Vagina (tissue), 2 donors: ENCODE measurements at regions not wholly inside any gene's neighbourhood (a gene's known extent, or its start where the extent isn't known, plus 50 kb on each side); places are given as distances from the start of the nearest gene placed in this dataset.
"Not testable (repeated sequence)": the region's sequence is repeated elsewhere in the genome, so short reads cannot be mapped to it uniquely, and the experiment has no call there.

Experiments used
- DNase-seq, 2 donors: peaks; one replicate each; pipeline ENCODE4 v3.0.0-alpha.2; 2017; ENCODE audit errors: extremely low spot score in 2 of 2
- H3K27ac ChIP-seq: fragments of 200-600 bp; sonication (generic); one replicate; pipeline ENCODE4 v1.5.1; 2019
- H3K27me3 ChIP-seq: fragments of 200-600 bp; sonication (generic); one replicate; pipeline ENCODE4 v1.5.1; 2019
- H3K36me3 ChIP-seq, 2 donors: fragments of 200-600 bp; sonication (generic); one replicate each; pipeline ENCODE4 v1.5.1; 2017 to 2019
- H3K4me1 ChIP-seq: fragments of 200-600 bp; sonication (generic); one replicate; pipeline ENCODE4 v1.5.1; 2019
- H3K4me3 ChIP-seq, 2 donors: fragments of 200-600 bp; sonication (generic); 1 replicate in 1 of 2; 2 replicates in 1 of 2; pipeline ENCODE4 v1.5.1; 2016 to 2019
- H3K9me3 ChIP-seq: fragments of 200-600 bp; sonication (generic); one replicate; pipeline ENCODE4 v1.5.1; 2019
- CTCF ChIP-seq, 3 experiments: fragments of 450-650 bp in 2 of 3; fragments of 200-600 bp in 1 of 3; sonication (generic) in 1 of 3; IDR thresholded peaks; one replicate each; pipeline ENCODE4 v1.5.1; 2017 to 2019; ENCODE audit warnings: antibody characterized with exemption in 3 of 3, mild to moderate bottlenecking in 2 of 3, moderate library complexity in 2 of 3
- POLR2A ChIP-seq, 2 donors: fragments of 450-650 bp; IDR thresholded peaks; one replicate each; pipeline ENCODE4 v1.6.1; 2017; ENCODE audit warnings: antibody characterized with exemption in 2 of 2, mild to moderate bottlenecking in 2 of 2, moderate library complexity in 2 of 2
- POLR2AphosphoS5 ChIP-seq, 2 donors: sonication (generic); formaldehyde crosslinking; IDR thresholded peaks; one replicate each; pipeline ENCODE4 v1.9.0; 2017; ENCODE audit warnings: antibody characterized with exemption in 2 of 2, mild to moderate bottlenecking in 2 of 2, low read depth in 1 of 2; ENCODE audit not compliant: insufficient read depth in 1 of 2
- intact Hi-C: fragments of 100-400 bp; cut with DNase I; formaldehyde crosslinking; loops from one replicate; pipeline ENCODE4 v1.15.1; 2023

GRCh38 chr5:125487231-125487630 lies 740.8 kb upstream of the ZNF608 start:
- TF ChIP-seq POLR2AphosphoS5 (IDR thresholded peaks at IDR 0.05; ENCODE audit: insufficient read depth in 1 of 2, low read depth in 1 of 2) (no peak), CTCF (IDR thresholded peaks at IDR 0.05) (no peak)

GRCh38 chr5:125487652-125488051 lies 741.2 kb upstream of the ZNF608 start:
- not testable (repeated sequence) for H3K4me3 ChIP-seq, H3K27ac ChIP-seq, H3K36me3 ChIP-seq, DNase-seq, H3K9me3 ChIP-seq, H3K27me3 ChIP-seq
- peaks cover 29% of the 10 kb centered on the region for H3K4me1 ChIP-seq
- intact Hi-C loops: loop anchor here (5.0 kb wide), 2 partner anchors 95 to 970 kb away; no protein-coding TSS in a partner anchor

More at GRCh38 chr5:125487231-125487630, 740.8 kb upstream of the ZNF608 start:
- Histone ChIP-seq H3K36me3 (no peaks in the 10 kb centered on the region), H3K9me3 (no peaks in the 10 kb centered on the region), H3K4me1 (peaks cover 29% of the 10 kb centered on the region), H3K4me3 (no peak overlapping the region), H3K27ac (no peak overlapping the region), H3K27me3 (no peaks in the 10 kb centered on the region)
- intact Hi-C loops: loop anchor here (5.0 kb wide), 2 partner anchors 95 to 970 kb away; no protein-coding TSS in a partner anchor
- no peak for DNase-seq

- Histone ChIP-seq H3K27me3 (no peaks in the 10 kb centered on the region), H3K27ac (no peak overlapping the region), H3K36me3 (no peaks in the 10 kb centered on the region), H3K9me3 (no peaks in the 10 kb centered on the region), H3K4me3 (no peak overlapping the region), H3K4me1 (peaks cover 20% of the 10 kb centered on the region)
- no peak for TF ChIP-seq POLR2A (IDR thresholded peaks at IDR 0.05)
- TF ChIP-seq POLR2AphosphoS5 (IDR thresholded peaks at IDR 0.05; ENCODE audit: insufficient read depth in 1 of 2, low read depth in 1 of 2): no peak
- TF ChIP-seq CTCF (IDR thresholded peaks at IDR 0.05): no peak
- intact Hi-C loops: loop anchor here (5.0 kb wide), 2 partner anchors 93 to 972 kb away; no protein-coding TSS in a partner anchor
- DNase-seq: no peak
These were observed 742.7 kb upstream of the ZNF608 start for GRCh38 chr5:125489146-125489545.

- intact Hi-C loops: no loop called here
- H3K4me1 ChIP-seq: no peaks in the 10 kb centered on the region
- no peaks in the 10 kb centered on the region for H3K9me3 ChIP-seq
- TF ChIP-seq CTCF (IDR thresholded peaks at IDR 0.05) (no peak), POLR2A (IDR thresholded peaks at IDR 0.05) (no peak), POLR2AphosphoS5 (IDR thresholded peaks at IDR 0.05; ENCODE audit: insufficient read depth in 1 of 2, low read depth in 1 of 2) (no peak)
- DNase-seq: no peak
- H3K36me3 ChIP-seq: no peaks in the 10 kb centered on the region
- no peak overlapping the region for H3K4me3 ChIP-seq
- no peaks in the 10 kb centered on the region for H3K27me3 ChIP-seq
- H3K27ac ChIP-seq: no peak overlapping the region
These were observed 745.6 kb upstream of the ZNF608 start for GRCh38 chr5:125491986-125492492.

GRCh38 chr5:125492977-125493376 lies 746.5 kb upstream of the ZNF608 start:
- H3K9me3 ChIP-seq: no peaks in the 10 kb centered on the region
- no peaks in the 10 kb centered on the region for H3K4me1 ChIP-seq
- H3K36me3 ChIP-seq: no peaks in the 10 kb centered on the region
- no peak overlapping the region for H3K27ac ChIP-seq
- no peak overlapping the region for H3K4me3 ChIP-seq
- no peaks in the 10 kb centered on the region for H3K27me3 ChIP-seq
- DNase-seq: no peak
- no peak for TF ChIP-seq POLR2AphosphoS5 (IDR thresholded peaks at IDR 0.05; ENCODE audit: insufficient read depth in 1 of 2, low read depth in 1 of 2)
- TF ChIP-seq CTCF (IDR thresholded peaks at IDR 0.05): no peak
- no peak for TF ChIP-seq POLR2A (IDR thresholded peaks at IDR 0.05)
- intact Hi-C loops: no loop called here
